ENCODE measurements at regions not wholly inside any gene's neighbourhood (a gene's known extent, or its start where the extent isn't known, plus 50 kb on each side); places are given as distances from the start of the nearest gene placed in this dataset.

GRCh38 chr3:34547297-34547920 is 749.0 kb downstream of the PDCD6IP start:
- WGBS (ENCODE audit: insufficient coverage, insufficient replicate concordance, low lambda C conversion rate, missing lambda C conversion rate): 6% methylated on average over 2 of the region's 2 CpGs
- H4K20me1 ChIP-seq (ENCODE audit: control insufficient read depth, insufficient read depth): no peaks in the 10 kb centered on the region
- no peak overlapping the region for H3K27ac ChIP-seq (ENCODE audit: control insufficient read depth, insufficient read depth)
- intact Hi-C loops (cut with micrococcal nuclease; ENCODE audit: unreplicated experiment) (no loop called here), in situ Hi-C loops (cut with MboI) (no loop called here)
- H3K9me3 ChIP-seq (replicated peaks; ENCODE audit: control insufficient read depth, insufficient read depth, low read length): no peaks in the 10 kb centered on the region
- no TSS peak for BruUV-seq (replicated peaks)
- no peaks in the 10 kb centered on the region for H3K27me3 ChIP-seq (replicated peaks in 1 of 2; ENCODE audit: control insufficient read depth in 2 of 2, insufficient read depth in 2 of 2, low read length in 1 of 2)
- DNase-seq (ENCODE audit: low read depth, low spot score) (no peak), ATAC-seq (no peak), FAIRE-seq (no peak)
- no peaks in the 10 kb centered on the region for H3K79me2 ChIP-seq (ENCODE audit: control insufficient read depth, insufficient read depth, low read length)
- ChIA-PET SMC1A (ENCODE audit: uncharacterized antibody, unreplicated experiment) (no interaction called here), POLR2A (no interaction called here), CTCF (no interaction called here), RAD21 (ENCODE audit: unreplicated experiment) (no interaction called here)
- H3K36me3 ChIP-seq (ENCODE audit: control insufficient read depth in 2 of 2, insufficient read depth in 2 of 2, low read length in 1 of 2): no peaks in the 10 kb centered on the region
- no peaks in the 10 kb centered on the region for H3K4me1 ChIP-seq (ENCODE audit: control insufficient read depth, insufficient read depth, low read length)
- H3K4me3 ChIP-seq: no peak overlapping the region
- H3K4me2 ChIP-seq (ENCODE audit: control insufficient read depth, insufficient read depth): no peak overlapping the region
- no peak for TF ChIP-seq ZNF592 (IDR thresholded peaks at IDR 0.05)
- TF ChIP-seq ASH2L (IDR thresholded peaks at IDR 0.05; ENCODE audit: borderline replicate concordance, low read depth): no peak
- no peak for TF ChIP-seq BCL3 (IDR thresholded peaks at IDR 0.05; ENCODE audit: borderline replicate concordance, insufficient read depth, low read depth, low read length, poor library complexity, severe bottlenecking)
- no peak for TF ChIP-seq SKIL (IDR thresholded peaks at IDR 0.05; ENCODE audit: low read depth, poor library complexity, severe bottlenecking)
- no peak for TF ChIP-seq PBX3 (IDR thresholded peaks at IDR 0.05; ENCODE audit: insufficient replicate concordance, low read depth, low read length)
- no peak for TF ChIP-seq POU2F2 (IDR thresholded peaks at IDR 0.05; ENCODE audit: borderline replicate concordance, low read depth, low read length)
- no peak for TF ChIP-seq SMAD5 (IDR thresholded peaks at IDR 0.05; ENCODE audit: low read depth)
- no peak for TF ChIP-seq NFYB (IDR thresholded peaks at IDR 0.05; ENCODE audit: insufficient read depth, low read depth, low read length)
- TF ChIP-seq MLLT1 (IDR thresholded peaks at IDR 0.05): no peak
- no peak for TF ChIP-seq BACH1 (IDR thresholded peaks at IDR 0.05; ENCODE audit: borderline replicate concordance)
- H3K9ac ChIP-seq (ENCODE audit: control insufficient read depth, insufficient read depth, low read length): no peak overlapping the region
- no peak overlapping the region for H2AFZ ChIP-seq (ENCODE audit: control insufficient read depth, low read depth, low read length)
